Esophagus muscularis mucosa (tissue), 3 donors: ENCODE measurements at regions not wholly inside any gene's neighbourhood (a gene's known extent, or its start where the extent isn't known, plus 50 kb on each side); places are given as distances from the start of the nearest gene placed in this dataset.

ENCODE experiments used
- CTCF ChIP-seq, 3 experiments: fragments of 200-600 bp in 2 of 3; fragments of 450-650 bp in 1 of 3; sonication (generic) in 2 of 3; IDR thresholded peaks; one replicate each; pipeline ENCODE4 v1.5.1; 2017 to 2019; ENCODE audit warnings: antibody characterized with exemption in 3 of 3, mild to moderate bottlenecking in 2 of 3, moderate library complexity in 1 of 3
- POLR2A ChIP-seq: fragments of 450-650 bp; IDR thresholded peaks from one replicate; pipeline ENCODE4 v1.6.1; 2017; ENCODE audit warnings: antibody characterized with exemption, moderate library complexity, mild to moderate bottlenecking, low read depth
- POLR2AphosphoS5 ChIP-seq, 2 donors: sonication (generic); formaldehyde crosslinking; IDR thresholded peaks; one replicate each; pipeline ENCODE4 v1.6.1; 2017; ENCODE audit warnings: antibody characterized with exemption in 2 of 2

GRCh38 chr2:114213808-114214207 lies 228.6 kb upstream of the DPP10 start:
- TF ChIP-seq CTCF (IDR thresholded peaks at IDR 0.05) (no peak), POLR2AphosphoS5 (IDR thresholded peaks at IDR 0.05) (no peak), POLR2A (no peak)
